ENCODE measurements at regions not wholly inside any gene's neighbourhood (a gene's known extent, or its start where the extent isn't known, plus 50 kb on each side); places are given as distances from the start of the nearest gene placed in this dataset.

DNA sequence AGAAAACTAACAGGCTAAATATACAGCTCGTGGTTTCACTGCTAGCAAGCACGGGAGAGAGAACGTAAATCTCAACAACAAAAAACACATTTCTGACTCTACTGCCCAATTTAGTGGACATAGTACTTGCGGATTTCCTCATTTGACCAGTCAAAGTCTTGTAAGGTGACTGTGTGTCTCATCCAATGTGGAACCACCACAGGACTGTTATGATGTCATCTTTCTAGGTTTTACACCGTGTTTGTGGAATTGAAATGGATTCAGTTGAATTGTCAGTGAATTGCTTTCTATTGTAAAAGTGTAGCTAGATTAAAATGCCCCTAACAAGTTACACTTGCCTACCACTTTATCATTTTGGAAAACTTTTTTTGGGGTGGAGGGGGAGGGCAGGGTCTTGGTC lies 1010.8 kb downstream of the NLGN4Y start:
- no peak for ATAC-seq

DNA sequence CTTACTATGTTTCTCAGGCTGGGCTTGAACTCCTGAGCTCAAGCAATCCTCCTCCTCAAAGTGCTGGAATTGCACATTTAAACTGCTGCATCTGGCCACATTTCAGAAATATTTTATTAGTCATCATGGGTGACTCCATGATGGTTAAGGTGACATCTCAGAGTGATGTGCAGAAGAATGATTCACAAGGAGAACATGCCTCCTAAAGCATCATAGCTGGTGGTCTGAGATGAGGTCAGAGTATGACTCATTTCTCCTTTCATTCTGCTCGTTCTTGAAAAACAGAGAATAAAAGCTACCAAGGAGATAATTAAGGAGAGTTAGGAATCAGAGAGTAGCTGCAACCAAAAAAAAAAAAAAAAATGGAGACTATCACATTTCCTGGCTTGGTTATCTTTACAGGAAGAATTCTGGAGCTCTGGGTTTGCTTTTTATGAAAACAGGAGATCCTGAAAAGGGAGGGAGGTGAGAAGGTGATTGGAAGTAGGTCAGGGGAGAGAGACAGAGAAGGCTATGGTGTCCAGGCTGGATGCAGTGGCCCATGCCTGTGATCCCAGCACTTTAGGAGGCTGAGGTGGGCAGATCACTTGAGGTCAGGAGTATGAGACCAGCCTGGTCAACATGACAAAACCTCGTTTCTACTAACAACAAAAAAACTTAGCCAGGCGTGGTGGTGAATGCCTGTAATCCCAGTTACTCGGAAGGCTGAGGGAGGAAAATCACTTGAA lies 1011.6 kb downstream of the NLGN4Y start:
- peak; percentile 69 to 84 for ATAC-seq

DNA sequence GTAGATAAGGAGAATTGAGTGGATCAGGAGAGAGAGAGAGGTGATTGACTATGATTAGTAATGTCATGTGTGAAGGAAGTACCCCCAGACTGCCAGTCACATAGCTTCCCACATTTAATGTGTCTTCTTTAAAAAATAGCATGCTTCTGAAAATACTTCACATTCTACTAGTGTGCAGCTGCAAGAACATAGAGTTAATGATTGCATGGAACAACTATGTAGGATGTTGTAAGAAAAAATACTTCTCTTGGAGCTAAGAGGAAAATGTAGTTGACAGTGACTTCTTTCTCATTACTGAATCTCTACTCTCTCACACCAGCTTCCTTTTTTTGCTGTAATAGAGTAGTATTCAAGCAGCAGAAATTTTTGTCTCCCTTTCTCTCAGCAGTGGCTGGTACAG lies 1016.2 kb downstream of the NLGN4Y start:
- no peak for ATAC-seq

DNA sequence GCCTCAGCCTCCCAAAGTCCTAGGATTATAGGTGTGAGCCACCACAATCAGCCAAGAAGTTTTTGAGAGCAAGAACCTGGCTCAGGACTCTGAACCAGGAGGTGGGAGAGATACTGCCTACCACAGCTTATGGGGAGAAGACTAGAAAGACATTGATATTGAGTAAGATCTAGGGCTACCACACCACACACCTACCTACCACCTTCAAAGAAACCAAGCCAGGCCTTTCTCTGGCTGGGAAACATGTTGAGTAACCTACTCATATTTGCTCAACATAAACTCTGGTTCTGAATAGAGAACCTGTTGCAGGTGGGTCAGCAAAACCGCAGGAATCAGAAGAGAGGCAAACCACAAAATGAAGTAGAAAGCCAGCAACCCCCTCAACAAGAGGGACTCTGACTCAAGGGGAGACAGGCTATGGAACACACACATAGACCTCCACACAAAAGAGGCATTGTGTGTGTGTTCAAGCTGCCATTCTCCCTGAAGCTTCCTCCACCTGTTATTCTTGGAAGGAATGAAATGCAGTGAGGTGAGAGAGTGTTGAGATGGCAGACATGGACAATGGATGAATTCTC lies 1021.9 kb downstream of the NLGN4Y start:
- ATAC-seq = no peak

DNA sequence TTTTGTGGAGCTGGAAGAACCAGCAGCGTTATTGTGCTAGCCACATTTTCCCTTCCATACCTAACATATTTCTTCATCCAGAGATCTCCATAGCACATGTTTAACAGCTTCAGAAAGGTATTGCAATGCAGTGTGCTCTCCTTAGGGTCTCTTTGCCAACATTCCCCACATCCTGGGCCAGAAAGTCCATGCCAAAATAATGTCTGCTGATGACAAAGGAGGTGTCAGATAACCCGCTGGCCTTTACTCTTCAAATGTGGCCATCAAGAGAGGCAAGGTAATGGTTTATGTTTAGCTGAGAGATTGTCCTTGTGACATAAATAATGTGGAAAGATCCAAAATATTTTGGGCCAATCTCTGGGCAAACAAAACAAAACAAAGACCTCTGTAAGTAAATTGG lies 1027.7 kb downstream of the NLGN4Y start:
- ATAC-seq = no peak

DNA sequence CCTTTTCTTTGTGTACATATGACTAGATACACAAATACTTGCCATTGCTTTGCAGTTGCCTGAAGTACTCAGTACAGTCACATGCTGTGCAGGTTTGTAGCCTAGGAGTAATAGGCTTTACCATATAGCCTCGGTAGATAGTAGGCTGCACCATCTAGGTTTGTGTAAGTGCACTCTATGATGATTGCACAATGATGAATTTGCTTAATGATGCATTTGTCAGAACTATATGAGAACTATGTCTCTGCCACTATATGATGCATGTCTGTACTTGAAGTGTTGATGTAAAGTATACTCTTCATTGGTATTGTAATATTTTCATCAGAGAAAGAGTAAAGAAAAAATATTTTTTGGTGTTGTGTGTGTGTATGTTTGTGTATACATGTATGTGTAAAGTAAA lies 1030.7 kb downstream of the NLGN4Y start:
- no peak for ATAC-seq

DNA sequence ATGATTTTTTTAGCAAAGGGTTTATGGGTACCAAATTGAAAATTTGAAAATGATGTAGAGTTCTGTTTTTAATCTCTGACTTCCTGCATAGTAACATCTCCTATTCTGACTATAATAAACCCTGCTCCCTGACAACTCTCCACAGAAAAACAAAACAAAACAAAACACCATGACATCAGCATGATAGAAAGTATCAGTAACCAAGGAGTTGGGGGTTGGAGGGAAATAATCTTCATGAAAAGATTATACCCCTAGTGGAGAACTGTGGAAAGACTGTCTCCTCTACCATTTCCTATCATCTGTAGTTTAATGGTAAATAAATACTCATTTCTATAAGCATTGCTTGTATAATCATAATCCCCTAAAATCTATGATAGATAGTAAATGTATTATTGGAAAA lies 1034.8 kb downstream of the NLGN4Y start:
- no peak for ATAC-seq

DNA sequence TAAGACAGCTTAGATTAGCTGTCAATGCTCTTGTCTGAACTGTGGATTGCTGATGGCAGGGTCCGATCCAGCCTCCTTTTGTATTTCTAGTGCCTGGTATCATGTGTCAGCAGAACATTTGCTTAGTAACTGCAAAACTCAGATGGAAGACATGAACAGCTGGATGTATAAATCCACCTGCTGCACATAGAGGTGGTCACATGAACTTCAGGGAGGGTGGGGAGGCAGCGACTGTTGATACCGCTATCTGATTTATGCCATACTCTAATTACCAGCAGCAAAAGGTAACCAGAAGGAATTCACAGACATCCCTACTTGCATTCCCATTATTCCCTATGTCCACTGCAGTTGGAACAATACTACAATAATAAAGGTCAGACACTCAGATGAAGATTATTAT lies 1036.5 kb downstream of the NLGN4Y start:
- no peak for ATAC-seq

DNA sequence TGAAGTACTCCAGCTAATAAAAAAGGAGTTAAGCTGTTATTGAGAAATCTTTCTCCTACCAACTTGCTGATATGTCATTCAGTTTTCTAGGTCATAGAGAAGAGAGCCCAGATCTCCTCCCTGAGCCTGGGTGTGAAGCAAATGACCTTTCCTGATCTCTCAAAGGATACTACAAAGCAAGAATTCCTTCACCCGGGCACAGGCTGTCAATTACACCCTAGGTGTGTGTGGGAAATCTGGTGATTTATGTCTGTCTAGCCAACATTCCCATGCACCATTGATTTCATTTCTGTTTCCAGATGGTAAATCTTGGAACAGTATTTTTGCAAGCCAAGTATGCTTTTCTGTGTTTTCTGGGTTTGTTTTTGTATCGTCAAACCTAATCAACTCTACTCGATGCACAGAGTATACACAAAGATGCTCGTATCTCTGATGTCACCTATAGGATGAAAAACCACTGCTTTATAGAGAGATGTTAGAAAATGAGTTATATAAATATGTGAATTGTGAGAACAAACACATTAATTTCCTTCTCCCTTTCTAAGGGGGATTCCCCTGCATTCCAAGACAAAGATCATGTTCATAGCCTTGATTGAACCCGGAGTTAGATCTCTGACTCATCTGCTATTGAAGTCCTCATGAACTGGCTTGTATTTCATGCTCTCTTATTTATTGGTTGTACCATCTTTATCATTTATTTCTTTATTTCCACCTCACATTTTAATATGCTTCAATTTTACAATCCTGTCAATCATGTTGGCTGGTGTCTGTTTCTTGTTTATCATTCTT lies 1037.4 kb downstream of the NLGN4Y start:
- ATAC-seq = no peak

DNA sequence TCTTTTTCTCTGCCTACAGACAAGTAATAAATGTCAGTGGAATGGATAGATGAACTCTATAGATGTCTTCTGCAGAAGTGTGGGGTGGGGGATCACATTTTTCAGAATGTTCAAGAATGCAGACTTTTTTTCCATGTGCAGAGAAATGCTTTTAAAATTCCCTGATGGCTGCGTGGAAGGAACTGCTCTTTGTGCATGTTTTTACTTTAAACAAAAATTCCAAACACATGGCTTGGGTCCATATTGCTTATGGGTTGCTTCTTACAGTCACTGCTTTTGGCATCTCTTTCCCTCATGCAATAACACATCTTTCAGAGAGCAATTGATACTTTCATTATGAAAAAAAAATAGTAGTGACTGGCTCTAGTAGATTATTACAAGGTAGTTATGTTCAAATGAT lies 1053.6 kb downstream of the NLGN4Y start:
- no peak for ATAC-seq

DNA sequence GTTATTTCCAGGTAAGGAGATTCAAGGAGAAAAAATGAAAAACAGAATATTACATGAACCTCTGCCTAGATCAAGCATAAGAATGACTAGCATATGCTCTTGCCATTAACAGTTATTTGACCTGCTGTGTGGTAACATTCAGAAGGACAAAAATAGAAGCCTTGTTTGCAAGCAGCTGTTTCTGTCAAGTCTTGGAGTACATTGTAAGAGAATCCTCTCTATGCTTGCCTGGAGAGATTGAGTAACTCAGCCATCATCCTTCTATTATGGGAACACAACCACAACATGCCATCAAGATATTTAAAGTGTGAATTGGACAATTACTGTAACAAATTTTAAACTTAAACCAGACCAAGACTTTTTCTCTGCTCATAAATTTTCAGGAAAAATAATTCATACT lies 1054.4 kb downstream of the NLGN4Y start:
- no peak for ATAC-seq

DNA sequence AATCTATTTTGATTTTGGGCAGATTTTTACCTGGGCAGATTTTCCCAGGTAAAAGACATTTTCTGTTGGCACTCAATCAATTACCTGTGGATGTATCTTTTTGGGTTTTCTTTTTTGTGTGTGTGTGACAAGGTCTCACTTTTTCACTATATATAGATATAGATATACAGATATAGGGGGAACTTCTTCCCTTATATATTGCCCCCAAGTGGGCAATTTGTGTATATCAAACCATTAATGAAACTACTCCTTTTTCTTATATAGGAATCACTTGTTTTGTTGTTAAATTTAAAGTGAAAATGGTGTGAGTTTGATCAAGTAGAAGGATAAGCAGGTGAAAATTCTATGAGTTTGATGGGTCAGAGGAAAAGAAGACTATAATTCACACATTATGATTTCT lies 1054.9 kb downstream of the NLGN4Y start:
- no peak for ATAC-seq

DNA sequence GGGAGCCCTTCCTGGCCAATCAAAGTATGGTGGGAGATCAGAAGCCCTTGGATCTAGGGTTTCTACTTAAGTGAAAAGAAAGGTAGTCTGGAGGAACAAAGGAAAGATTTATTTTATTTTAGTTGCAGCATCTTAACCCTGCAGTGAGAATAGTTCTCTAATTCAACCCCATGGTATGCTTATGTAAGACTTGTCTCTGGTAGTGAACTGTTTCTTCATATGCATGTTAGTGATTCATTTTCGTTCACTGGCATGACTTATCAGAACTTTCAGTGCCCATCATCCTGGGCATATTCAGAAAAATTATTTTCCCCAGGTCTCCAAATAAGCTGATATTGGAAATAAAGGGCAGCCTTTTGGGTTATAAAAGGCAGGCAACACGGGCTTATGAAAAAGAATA lies 1058.8 kb downstream of the NLGN4Y start:
- ATAC-seq = no peak

DNA sequence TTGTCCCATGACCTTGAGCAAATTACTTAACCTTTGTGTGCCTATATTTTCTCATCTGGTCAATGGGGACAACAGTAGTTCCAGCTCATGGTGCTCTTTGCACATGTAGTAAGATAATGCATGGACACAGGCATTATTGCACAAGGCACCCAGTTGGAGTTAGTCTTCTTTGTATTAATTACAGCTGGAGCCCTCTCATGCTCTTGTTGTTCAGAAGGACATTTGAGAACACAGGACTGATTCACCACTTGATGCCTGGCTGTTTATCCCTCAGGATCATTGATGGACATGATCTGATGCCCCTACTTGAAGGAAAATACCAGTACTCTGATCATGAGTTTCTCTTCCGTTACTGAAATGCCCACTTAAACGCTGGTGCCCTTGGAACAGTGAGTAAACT lies 1068.6 kb downstream of the NLGN4Y start:
- no peak for ATAC-seq

DNA sequence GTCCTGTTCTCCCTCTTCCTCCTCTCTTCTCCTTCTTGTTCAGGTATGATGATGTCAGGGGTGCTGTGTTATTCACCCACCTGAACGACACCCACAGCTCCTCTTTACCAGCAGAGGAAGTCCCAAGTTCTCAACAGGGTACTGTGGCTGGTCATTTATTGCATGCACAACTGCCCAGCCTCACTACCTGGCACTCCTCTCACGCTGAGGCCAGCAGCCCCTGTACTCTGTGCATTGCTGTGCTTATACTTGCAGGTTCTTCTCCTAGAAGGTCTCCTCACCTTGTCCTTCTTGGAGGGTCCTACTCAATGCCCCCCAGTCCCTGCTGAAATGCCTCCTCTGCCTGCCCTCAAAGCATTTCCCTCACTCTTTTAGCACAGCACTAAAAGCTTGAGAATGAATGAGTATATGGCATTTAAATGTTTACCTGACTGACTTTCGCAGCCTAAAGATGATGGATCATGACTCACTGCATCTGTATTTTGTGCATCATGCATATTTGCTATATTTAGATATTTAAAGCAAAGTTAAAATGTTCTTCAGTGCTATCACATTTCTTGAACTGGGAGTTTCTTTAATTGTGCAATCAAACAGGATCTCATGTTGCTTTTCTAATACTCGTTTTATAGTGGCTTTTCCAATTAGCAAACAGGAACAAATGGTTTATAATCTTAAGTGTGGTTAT lies 1069.3 kb downstream of the NLGN4Y start:
- ATAC-seq = no peak

DNA sequence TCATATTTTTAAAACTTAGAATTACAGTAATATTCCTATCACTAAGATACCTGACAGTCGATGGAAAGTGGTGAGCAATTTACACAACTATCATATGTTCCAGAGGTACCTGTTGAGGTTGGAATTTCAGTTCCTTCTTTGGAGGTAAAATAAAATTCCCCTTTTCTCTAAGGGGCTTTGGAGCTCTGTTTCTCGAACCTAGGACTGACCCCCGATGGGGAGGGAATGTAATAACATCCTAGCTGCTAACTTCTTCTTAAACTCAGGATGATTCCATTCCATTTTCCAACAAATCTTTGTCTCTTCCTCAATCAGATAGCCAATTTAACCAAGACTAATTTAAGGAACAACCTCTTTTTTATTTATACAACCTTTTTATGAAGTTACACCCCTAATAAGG lies 1069.8 kb downstream of the NLGN4Y start:
- ATAC-seq = no peak

DNA sequence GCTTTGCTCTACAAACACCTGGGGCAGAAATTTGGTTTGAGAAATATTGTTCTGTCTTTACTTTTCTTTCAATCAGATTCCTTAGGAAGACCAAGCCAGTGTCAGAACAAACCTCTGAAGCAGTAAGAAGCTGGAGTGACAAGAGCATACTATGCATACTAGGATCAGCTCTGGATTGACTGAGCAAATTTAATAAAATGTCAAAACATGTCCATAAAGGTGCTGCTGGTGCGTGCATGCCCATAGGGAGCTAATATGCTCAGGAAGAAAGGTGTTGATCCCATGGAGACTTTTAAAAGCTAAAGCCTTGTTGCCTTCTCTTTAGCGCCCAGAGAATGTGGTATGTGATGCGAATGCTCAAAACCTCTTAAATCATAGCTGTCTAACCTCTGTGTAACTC lies 1076.2 kb downstream of the NLGN4Y start:
- no peak for ATAC-seq

DNA sequence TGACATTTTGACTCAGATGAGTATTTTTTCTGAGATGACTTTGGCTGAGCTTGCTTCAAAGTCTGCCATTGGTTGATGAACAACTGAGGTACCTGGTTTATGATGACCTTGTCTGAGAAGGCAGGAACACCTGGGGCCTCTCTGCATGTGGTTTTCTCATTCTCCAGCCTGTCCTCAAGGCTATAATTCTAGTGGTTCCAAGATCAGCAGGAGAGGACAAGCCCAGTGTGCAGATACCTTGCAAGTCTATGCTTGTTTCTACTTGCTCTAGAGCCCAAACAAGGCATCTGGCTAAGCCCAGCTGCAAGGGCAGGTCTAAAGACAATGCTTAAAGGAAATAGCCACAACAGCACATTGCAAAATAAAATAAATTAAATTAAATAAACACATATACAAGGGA lies 1100.0 kb downstream of the NLGN4Y start:
- no peak for ATAC-seq

DNA sequence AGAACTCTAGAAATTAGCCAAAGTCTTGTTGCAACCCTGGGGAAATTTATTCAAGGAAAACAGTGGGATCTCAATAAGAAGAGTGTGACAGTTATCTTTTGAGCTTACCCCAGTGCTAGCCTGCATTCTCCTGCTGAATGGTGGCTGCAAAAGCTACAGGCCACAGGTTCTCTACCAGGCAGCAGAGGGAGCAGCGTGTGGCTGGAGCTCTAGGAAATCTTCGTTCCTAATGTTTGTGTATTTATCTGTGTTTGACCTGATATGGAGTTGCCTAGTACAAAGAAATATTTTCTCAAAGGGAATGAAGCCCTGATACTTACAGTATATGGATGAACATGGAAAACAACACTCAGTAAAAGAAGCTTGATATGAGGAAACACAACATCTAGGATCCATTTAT lies 1100.6 kb downstream of the NLGN4Y start:
- ATAC-seq = no peak

DNA sequence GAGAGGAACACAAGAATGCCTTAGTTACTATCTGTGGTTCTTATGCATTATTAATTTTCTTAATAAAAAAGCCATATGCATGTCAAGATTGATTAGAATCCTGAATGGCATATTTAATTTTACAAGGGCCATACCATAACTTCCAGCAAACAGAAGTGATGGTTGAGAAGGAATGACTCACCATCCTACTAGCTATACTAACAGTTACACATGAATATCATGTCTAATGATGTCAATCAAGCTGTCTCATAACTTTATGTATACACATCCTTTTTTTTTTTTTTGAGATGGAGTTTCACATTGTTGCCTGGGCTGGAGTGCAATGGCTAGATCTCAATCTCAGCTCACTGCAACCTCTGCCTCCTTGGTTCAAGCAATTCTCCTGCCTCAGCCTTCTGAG lies 1123.9 kb downstream of the NLGN4Y start:
- ATAC-seq = no peak

DNA sequence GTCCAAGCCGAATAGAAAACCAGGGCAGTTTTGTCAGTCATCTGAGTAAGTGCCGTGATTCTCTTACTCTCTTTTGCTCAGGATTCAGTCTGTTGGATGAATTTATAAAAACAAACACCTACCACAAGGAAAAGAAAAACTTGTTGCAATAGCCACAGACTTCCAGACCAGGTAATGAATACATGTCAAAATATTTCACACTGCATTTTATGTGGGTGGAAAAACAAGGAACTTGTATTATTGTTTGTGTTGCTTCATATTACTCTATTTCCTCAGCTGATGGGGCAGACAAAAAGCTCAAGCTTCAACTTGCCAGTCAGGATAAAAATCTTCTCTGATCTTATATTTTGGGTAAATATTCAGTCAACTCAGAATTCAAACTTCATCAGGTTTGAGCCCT lies 1125.7 kb downstream of the NLGN4Y start:
- ATAC-seq = no peak

DNA sequence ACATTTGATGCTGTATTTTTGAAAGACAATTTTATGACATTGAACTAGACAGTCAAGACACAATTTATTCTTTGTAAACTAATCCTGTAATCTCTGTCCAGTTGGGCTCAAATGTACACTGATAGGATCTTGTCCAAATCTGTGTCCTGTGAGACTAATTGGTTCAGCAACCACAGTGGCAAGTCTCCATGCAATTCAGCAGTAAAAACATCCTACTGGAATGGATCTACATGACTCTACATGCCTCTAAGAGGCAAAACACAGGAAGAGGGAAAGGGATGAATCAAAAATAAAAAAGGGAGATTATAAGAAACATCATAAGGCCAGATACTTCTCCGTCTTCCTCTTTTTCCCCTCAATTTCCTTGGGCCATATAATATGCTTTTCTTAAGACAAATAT lies 1164.2 kb downstream of the NLGN4Y start:
- ATAC-seq = no peak

DNA sequence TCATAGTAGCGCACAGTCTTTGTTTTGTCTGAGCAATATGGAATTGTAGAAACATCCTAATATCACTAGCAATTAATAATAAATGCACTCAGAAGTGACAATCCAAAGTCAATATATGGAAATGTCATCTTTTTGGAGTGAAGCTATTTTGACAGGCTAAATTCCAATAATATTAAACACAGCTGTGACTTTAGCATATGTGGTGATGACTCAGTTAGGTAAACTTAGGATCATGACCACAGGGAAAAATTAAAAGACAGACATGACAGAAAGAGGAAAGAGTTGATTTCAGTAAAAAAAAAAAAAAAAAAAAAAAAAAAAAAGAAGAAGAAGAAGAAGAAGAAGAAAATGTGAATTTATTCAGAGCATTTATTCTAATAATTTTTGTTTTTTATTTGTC lies 1165.7 kb downstream of the NLGN4Y start:
- no peak for ATAC-seq

DNA sequence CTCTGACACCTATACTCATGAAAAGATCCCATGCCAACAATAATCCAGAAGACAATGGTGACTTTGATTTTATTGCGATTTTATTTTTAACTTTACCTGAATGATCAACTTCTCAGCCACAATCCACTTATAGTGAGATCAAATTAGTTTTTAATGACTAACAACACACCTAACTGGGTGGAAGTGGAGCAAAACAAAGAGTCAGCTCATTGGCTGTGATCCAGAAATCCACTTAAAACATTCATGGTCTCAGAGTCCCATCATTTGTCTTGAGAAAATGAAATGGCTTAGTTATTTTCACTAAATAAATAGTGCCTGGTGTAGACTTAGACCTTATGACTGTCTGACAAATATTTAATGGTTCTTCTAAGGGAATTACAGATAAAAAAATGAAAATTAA lies 1177.8 kb downstream of the NLGN4Y start:
- no peak for ATAC-seq
